Tibial nerve (tissue), 4 donors: ENCODE measurements at regions not wholly inside any gene's neighbourhood (a gene's known extent, or its start where the extent isn't known, plus 50 kb on each side); places are given as distances from the start of the nearest gene placed in this dataset.

ENCODE experiments used
- EP300 ChIP-seq, 2 donors: sonication (generic); formaldehyde crosslinking; IDR thresholded peaks; one replicate each; pipeline ENCODE4 v1.6.1; 2017; ENCODE audit warnings: antibody characterized with exemption in 2 of 2, mild to moderate bottlenecking in 1 of 2
- POLR2A ChIP-seq, 2 donors: fragments of 450-650 bp; IDR thresholded peaks; one replicate each; pipeline ENCODE4 v1.6.1; 2017; ENCODE audit warnings: antibody characterized with exemption in 2 of 2, mild to moderate bottlenecking in 2 of 2, moderate library complexity in 2 of 2
- TF ChIP-seq, protein P1 (sequence below), 5 experiments: fragments of 200-600 bp in 3 of 5; fragments of 450-650 bp in 2 of 5; sonication (generic) in 3 of 5; IDR thresholded peaks; one replicate each; pipeline ENCODE4 v1.5.1; 2016 to 2019; ENCODE audit warnings: antibody characterized with exemption in 5 of 5, mild to moderate bottlenecking in 3 of 5, moderate library complexity in 2 of 5

DNA sequence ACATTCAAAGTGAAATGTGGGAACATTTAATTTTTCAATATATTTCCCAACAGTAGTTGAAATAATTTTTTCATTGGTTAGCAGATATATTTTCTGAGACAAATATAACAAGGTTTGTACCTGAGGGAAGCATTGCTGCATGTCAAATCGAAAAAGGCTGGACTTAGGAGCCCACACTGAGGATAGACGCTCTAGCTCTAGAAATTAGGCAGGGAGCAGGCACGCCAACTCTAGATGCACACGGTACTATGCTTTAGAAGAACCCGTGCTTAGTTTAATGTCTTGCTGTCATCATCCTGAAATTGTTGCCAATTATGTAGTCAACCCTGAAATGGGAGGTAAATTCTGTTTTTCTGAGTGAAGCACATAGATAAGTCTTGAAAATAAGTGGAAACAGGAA, 731.1 kb upstream of the ZNF804A start:
- TF ChIP-seq POLR2A (IDR thresholded peaks at IDR 0.05), result no peak
- TF ChIP-seq, protein P1, sequence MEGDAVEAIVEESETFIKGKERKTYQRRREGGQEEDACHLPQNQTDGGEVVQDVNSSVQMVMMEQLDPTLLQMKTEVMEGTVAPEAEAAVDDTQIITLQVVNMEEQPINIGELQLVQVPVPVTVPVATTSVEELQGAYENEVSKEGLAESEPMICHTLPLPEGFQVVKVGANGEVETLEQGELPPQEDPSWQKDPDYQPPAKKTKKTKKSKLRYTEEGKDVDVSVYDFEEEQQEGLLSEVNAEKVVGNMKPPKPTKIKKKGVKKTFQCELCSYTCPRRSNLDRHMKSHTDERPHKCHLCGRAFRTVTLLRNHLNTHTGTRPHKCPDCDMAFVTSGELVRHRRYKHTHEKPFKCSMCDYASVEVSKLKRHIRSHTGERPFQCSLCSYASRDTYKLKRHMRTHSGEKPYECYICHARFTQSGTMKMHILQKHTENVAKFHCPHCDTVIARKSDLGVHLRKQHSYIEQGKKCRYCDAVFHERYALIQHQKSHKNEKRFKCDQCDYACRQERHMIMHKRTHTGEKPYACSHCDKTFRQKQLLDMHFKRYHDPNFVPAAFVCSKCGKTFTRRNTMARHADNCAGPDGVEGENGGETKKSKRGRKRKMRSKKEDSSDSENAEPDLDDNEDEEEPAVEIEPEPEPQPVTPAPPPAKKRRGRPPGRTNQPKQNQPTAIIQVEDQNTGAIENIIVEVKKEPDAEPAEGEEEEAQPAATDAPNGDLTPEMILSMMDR (IDR thresholded peaks at IDR 0.05), result no peak
- no peak for TF ChIP-seq EP300 (IDR thresholded peaks at IDR 0.05)
